ENCODE measurements at regions not wholly inside any gene's neighbourhood (a gene's known extent, or its start where the extent isn't known, plus 50 kb on each side); places are given as distances from the start of the nearest gene placed in this dataset.
"Not testable (repeated sequence)": the region's sequence is repeated elsewhere in the genome, so short reads cannot be mapped to it uniquely, and the experiment has no call there.

- POLR2A ChIA-PET; H4K20me1 ChIP-seq (replicated peaks; ENCODE audit: control insufficient read depth, insufficient read depth, low read length); BruUV-seq (replicated peaks); H3K27ac ChIP-seq (ENCODE audit: extremely low read depth, low read depth, low read length); H3K4me3 ChIP-seq; H3K36me3 ChIP-seq (ENCODE audit: control insufficient read depth, insufficient read depth, low read length); H3K9me1 ChIP-seq (ENCODE audit: control insufficient read depth, insufficient read depth, low read length); intact Hi-C loops (cut with micrococcal nuclease); H3K79me2 ChIP-seq (ENCODE audit: control insufficient read depth, insufficient read depth, low read length); H2AFZ ChIP-seq (ENCODE audit: low read depth, low read length); CTCF ChIA-PET (ENCODE audit: low intra/inter-chr PET ratio); H3K9me3 ChIP-seq (replicated peaks; ENCODE audit: control insufficient read depth, insufficient read depth, low read depth, low read length): not testable (repeated sequence)
- peaks cover 3 to 29% of the 10 kb centered on the region in 2 experiments; a peak in 3 of 5 replicates for H3K27me3 ChIP-seq (ENCODE audit: control insufficient read depth in 2 of 2, insufficient read depth in 2 of 2, low read length in 2 of 2)
- in situ Hi-C loops (cut with MboI) = loop anchor here (10.0 kb wide), 1 partner anchor 53 kb away; no protein-coding TSS in a partner anchor
- H3K4me1 ChIP-seq (replicated peaks in 1 of 2; ENCODE audit: control insufficient read depth in 2 of 2, insufficient read depth in 2 of 2, low read length in 2 of 2) = peaks cover 14 to 50% of the 10 kb centered on the region in 2 experiments; a peak in 4 of 5 replicates
- WGBS (ENCODE audit: insufficient coverage, low coverage, missing lambda C conversion rate) = 11% methylated on average over 15 of the region's 24 CpGs
- ATAC-seq (peak; percentile 72), FAIRE-seq (peak; percentile 32), DNase-seq (ENCODE audit: extremely low read depth in 1 of 4, low spot score in 3 of 4) (peak; percentile 14 to 49 (median 33))
- H3K4me2 ChIP-seq (ENCODE audit: insufficient read depth, low read length) = peak overlapping the region; percentile 10; the same call in 1 of the 2 replicates
- H3K9ac ChIP-seq (ENCODE audit: insufficient read depth in 1 of 2, low read depth in 2 of 2, low read length in 2 of 2) = peak overlapping the region in 1 of 2 experiments; percentile 64; a peak in 1 of 4 replicates
- TF ChIP-seq BHLHE40 (IDR thresholded peaks at IDR 0.05; ENCODE audit: low read length) (0 out of 2 replicates have a peak, but pooled peaks have one; percentile 25), CXXC5 (CRISPR knock-in tag; IDR thresholded peaks at IDR 0.05) (0 out of 2 replicates have a peak, but pooled peaks have one; percentile 35), SMAD4 (CRISPR knock-in tag; conservative IDR thresholded peaks at IDR 0.05) (peak; percentile 55; the same call in 1 of the 2 replicates), TFAP4 (CRISPR knock-in tag; IDR thresholded peaks at IDR 0.05; ENCODE audit: borderline replicate concordance) (peak; percentile 41; the same call in 1 of the 2 replicates), MGA (IDR thresholded peaks at IDR 0.05) (peak; percentile 88), ETV1 (tag; conservative IDR thresholded peaks at IDR 0.05; ENCODE audit: low read depth) (0 out of 2 replicates have a peak, but pooled peaks have one; percentile 13), MEIS2 (IDR thresholded peaks at IDR 0.05; ENCODE audit: partially characterized antibody) (peak; percentile 49), TCF3 (CRISPR knock-in tag; IDR thresholded peaks at IDR 0.05) (peak; percentile 41; the same call in 1 of the 2 replicates), CBFA2T3 (IDR thresholded peaks at IDR 0.05) (peak; percentile 44)
These were observed 193.3 kb downstream of the LAT start for GRCh38 chr16:29177888-29178726.

Measured in K562 (cell line).